Parathyroid adenoma (tissue), 2 donors: ENCODE measurements at regions not wholly inside any gene's neighbourhood (a gene's known extent, or its start where the extent isn't known, plus 50 kb on each side); places are given as distances from the start of the nearest gene placed in this dataset.

Experiments used
- H2AFZ ChIP-seq: fragments of 300-600 bp; sonication (generic); one replicate; pipeline ENCODE4 v1.7.0; 2017; ENCODE audit warnings: antibody characterized with exemption, mild to moderate bottlenecking
- H3K27ac ChIP-seq: fragments of 300-600 bp; sonication (generic); one replicate; pipeline ENCODE4 v1.7.0; 2017
- H3K27me3 ChIP-seq: fragments of 300-600 bp; sonication (generic); one replicate; pipeline ENCODE4 v1.7.0; 2017; ENCODE audit warnings: low read length; ENCODE audit not compliant: control insufficient read depth, insufficient read depth
- H3K36me3 ChIP-seq: fragments of 300-600 bp; sonication (generic); one replicate; pipeline ENCODE4 v1.7.0; 2017; ENCODE audit warnings: low read length; ENCODE audit not compliant: control insufficient read depth, insufficient read depth
- H3K4me1 ChIP-seq: fragments of 300-600 bp; sonication (generic); one replicate; pipeline ENCODE4 v1.7.0; 2017; ENCODE audit warnings: control low read depth
- H3K4me2 ChIP-seq: fragments of 300-600 bp; sonication (generic); one replicate; pipeline ENCODE4 v1.7.0; 2017; ENCODE audit warnings: low read length
- H3K4me3 ChIP-seq: fragments of 300-600 bp; sonication (generic); one replicate; pipeline ENCODE4 v1.7.0; 2017; ENCODE audit warnings: low read depth, low read length
- H3K79me2 ChIP-seq: fragments of 300-600 bp; sonication (generic); one replicate; pipeline ENCODE4 v1.7.0; 2017; ENCODE audit warnings: control low read depth
- H3K9ac ChIP-seq: fragments of 300-600 bp; sonication (generic); one replicate; pipeline ENCODE4 v1.7.0; 2017; ENCODE audit warnings: mild to moderate bottlenecking
- H3K9me3 ChIP-seq: fragments of 300-600 bp; sonication (generic); one replicate; pipeline ENCODE4 v1.7.0; 2017; ENCODE audit warnings: low read length; ENCODE audit not compliant: control insufficient read depth
- CTCF ChIP-seq: fragments of 300-600 bp; sonication (generic); IDR thresholded peaks from one replicate; pipeline ENCODE4 v1.7.0; 2017; ENCODE audit warnings: antibody characterized with exemption, mild to moderate bottlenecking
- donor health status: primary hyperparathyroidism.

- Histone ChIP-seq H3K4me3 (no peak overlapping the region), H2AFZ (no peak overlapping the region), H3K9me3 (no peaks in the 10 kb centered on the region), H3K9ac (no peak overlapping the region), H3K79me2 (no peaks in the 10 kb centered on the region), H3K4me1 (no peaks in the 10 kb centered on the region), H3K4me2 (no peak overlapping the region), H3K27me3 (no peaks in the 10 kb centered on the region), H3K36me3 (no peaks in the 10 kb centered on the region), H3K27ac (no peak overlapping the region)
- TF ChIP-seq CTCF: no peak
These were observed 639.0 kb downstream of the BCOR start for GRCh38 chrX:39458779-39459178.

- H3K9me3 ChIP-seq: no peaks in the 10 kb centered on the region
These were observed 638.6 kb downstream of the BCOR start for GRCh38 chrX:39459204-39459603.

DNA sequence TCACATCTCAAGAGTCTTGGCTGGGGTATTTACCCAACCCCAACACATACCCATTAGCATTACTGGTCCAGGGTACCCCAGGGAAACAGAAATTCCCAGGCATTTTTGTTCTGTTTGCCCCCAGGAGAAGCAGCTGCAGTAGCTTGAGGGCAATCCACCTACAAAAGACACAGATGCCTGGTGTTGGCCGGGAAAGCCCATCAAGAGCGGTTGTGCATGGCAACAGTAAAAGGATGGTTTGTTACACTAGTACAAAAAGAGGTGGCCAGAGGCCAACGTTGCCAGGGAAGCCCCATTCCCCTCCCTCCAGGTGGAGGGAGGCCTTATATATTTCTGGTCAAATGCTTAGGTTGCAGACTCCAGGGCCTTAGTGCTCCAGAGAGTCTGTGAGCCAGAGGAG, 637.8 kb downstream of the BCOR start:
- no peaks in the 10 kb centered on the region for H3K4me1 ChIP-seq
- H3K4me3 ChIP-seq: no peak overlapping the region
- H3K27me3 ChIP-seq: no peaks in the 10 kb centered on the region
- H3K36me3 ChIP-seq: no peaks in the 10 kb centered on the region
- H3K4me2 ChIP-seq: no peak overlapping the region
- no peaks in the 10 kb centered on the region for H3K79me2 ChIP-seq
- no peak overlapping the region for H3K27ac ChIP-seq
- H2AFZ ChIP-seq: no peak overlapping the region
- no peak overlapping the region for H3K9ac ChIP-seq
- TF ChIP-seq CTCF: no peak
- no peaks in the 10 kb centered on the region for H3K9me3 ChIP-seq

More at GRCh38 chrX:39459204-39459603, 638.6 kb downstream of the BCOR start:
- TF ChIP-seq CTCF: no peak
- Histone ChIP-seq H3K4me2 (no peak overlapping the region), H3K27ac (no peak overlapping the region), H2AFZ (no peak overlapping the region), H3K4me1 (no peaks in the 10 kb centered on the region), H3K4me3 (no peak overlapping the region), H3K79me2 (no peaks in the 10 kb centered on the region), H3K9ac (no peak overlapping the region), H3K36me3 (no peaks in the 10 kb centered on the region), H3K27me3 (no peaks in the 10 kb centered on the region)

- Histone ChIP-seq H3K4me2 (no peak overlapping the region), H3K4me3 (no peak overlapping the region), H3K79me2 (no peaks in the 10 kb centered on the region), H3K4me1 (no peaks in the 10 kb centered on the region), H3K9me3 (no peaks in the 10 kb centered on the region), H2AFZ (no peak overlapping the region), H3K36me3 (no peaks in the 10 kb centered on the region), H3K27me3 (no peaks in the 10 kb centered on the region), H3K9ac (no peak overlapping the region), H3K27ac (no peak overlapping the region)
- TF ChIP-seq CTCF: no peak
These were observed 637.3 kb downstream of the BCOR start for GRCh38 chrX:39460499-39460898.

- Histone ChIP-seq H3K79me2 (no peaks in the 10 kb centered on the region), H3K36me3 (no peaks in the 10 kb centered on the region), H3K4me1 (no peaks in the 10 kb centered on the region), H3K4me2 (no peak overlapping the region), H3K9ac (no peak overlapping the region), H3K27ac (no peak overlapping the region), H3K27me3 (no peaks in the 10 kb centered on the region), H2AFZ (no peak overlapping the region), H3K9me3 (no peaks in the 10 kb centered on the region), H3K4me3 (no peak overlapping the region)
- TF ChIP-seq CTCF: no peak
These were observed 634.9 kb downstream of the BCOR start for GRCh38 chrX:39462835-39463234.
